ENCODE measurements at regions not wholly inside any gene's neighbourhood (a gene's known extent, or its start where the extent isn't known, plus 50 kb on each side); places are given as distances from the start of the nearest gene placed in this dataset.

DNA sequence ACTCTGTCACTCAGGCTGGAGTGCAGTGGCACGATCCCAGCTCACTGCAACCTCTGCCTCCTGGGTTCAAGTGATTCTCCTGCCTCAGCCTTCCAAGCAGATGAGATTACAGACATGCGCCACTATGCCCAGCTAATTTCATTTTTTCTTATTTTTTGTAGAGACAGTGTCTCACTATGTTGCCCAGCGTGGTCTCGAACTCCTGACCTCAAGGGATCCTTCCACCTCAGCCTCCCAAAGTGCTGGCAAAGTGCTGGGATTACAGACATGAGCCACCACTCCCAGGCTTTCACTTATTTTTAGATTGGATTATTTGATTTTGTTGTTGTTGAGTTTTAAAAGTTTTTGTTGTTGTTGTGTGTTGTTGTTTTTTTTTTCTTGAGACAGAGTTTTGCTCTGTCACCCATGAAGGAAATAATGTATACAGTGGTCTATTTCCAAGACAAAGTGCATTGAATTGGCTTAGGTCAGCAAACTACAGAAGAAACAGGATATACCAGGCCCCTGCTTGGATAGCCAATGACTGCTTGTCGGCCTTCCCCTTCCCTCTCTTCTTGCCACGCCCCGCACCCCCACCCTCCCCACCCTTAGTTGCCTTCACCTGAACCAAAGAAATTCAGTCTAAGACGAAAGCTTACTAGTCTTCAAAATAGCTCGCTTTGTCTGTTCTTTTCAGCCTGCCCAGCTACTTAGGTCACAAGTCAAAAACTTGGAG is 91.8 kb upstream of the CLDN5 start:
- in situ Hi-C loops (cut with HindIII; ENCODE audit: low pct_unique_long_range_greater_than_20kb, low sequenced_read_pairs) = no loop called here
- Histone ChIP-seq H3K4me3 (ENCODE audit: low read depth in 2 of 2, low read length in 2 of 2) (no peak overlapping the region), H3K9me3 (ENCODE audit: control insufficient read depth, insufficient read depth, low read depth, low read length) (no peaks in the 10 kb centered on the region), H3K27ac (ENCODE audit: low read length) (no peak overlapping the region), H3K4me1 (ENCODE audit: control insufficient read depth, insufficient read depth, low read length) (no peaks in the 10 kb centered on the region), H3K36me3 (ENCODE audit: control insufficient read depth, insufficient read depth, low read length) (no peaks in the 10 kb centered on the region), H3K27me3 (ENCODE audit: control insufficient read depth, insufficient read depth, low read length) (no peaks in the 10 kb centered on the region)
- intact Hi-C loops (cut with micrococcal nuclease; ENCODE audit: unreplicated experiment) = no loop called here
- DNase-seq (ENCODE audit: low read depth, low spot score) = no peak
- POLR2A ChIA-PET = interaction anchor here (0.7 kb wide), 1 partner anchor 16 kb away, joined by 7 read pairs; no protein-coding TSS in a partner anchor
- TF ChIP-seq SIN3A (IDR thresholded peaks at IDR 0.05; ENCODE audit: borderline replicate concordance, insufficient read depth, low read depth, low read length) (no peak), TCF7L2 (IDR thresholded peaks at IDR 0.05; ENCODE audit: low read depth, low read length) (no peak), POLR2AphosphoS5 (IDR thresholded peaks at IDR 0.05; ENCODE audit: low read depth, low read length) (no peak)
- TF ChIP-seq, protein P1, sequence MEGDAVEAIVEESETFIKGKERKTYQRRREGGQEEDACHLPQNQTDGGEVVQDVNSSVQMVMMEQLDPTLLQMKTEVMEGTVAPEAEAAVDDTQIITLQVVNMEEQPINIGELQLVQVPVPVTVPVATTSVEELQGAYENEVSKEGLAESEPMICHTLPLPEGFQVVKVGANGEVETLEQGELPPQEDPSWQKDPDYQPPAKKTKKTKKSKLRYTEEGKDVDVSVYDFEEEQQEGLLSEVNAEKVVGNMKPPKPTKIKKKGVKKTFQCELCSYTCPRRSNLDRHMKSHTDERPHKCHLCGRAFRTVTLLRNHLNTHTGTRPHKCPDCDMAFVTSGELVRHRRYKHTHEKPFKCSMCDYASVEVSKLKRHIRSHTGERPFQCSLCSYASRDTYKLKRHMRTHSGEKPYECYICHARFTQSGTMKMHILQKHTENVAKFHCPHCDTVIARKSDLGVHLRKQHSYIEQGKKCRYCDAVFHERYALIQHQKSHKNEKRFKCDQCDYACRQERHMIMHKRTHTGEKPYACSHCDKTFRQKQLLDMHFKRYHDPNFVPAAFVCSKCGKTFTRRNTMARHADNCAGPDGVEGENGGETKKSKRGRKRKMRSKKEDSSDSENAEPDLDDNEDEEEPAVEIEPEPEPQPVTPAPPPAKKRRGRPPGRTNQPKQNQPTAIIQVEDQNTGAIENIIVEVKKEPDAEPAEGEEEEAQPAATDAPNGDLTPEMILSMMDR (IDR thresholded peaks at IDR 0.05) = no peak
- TF ChIP-seq, protein P2, sequence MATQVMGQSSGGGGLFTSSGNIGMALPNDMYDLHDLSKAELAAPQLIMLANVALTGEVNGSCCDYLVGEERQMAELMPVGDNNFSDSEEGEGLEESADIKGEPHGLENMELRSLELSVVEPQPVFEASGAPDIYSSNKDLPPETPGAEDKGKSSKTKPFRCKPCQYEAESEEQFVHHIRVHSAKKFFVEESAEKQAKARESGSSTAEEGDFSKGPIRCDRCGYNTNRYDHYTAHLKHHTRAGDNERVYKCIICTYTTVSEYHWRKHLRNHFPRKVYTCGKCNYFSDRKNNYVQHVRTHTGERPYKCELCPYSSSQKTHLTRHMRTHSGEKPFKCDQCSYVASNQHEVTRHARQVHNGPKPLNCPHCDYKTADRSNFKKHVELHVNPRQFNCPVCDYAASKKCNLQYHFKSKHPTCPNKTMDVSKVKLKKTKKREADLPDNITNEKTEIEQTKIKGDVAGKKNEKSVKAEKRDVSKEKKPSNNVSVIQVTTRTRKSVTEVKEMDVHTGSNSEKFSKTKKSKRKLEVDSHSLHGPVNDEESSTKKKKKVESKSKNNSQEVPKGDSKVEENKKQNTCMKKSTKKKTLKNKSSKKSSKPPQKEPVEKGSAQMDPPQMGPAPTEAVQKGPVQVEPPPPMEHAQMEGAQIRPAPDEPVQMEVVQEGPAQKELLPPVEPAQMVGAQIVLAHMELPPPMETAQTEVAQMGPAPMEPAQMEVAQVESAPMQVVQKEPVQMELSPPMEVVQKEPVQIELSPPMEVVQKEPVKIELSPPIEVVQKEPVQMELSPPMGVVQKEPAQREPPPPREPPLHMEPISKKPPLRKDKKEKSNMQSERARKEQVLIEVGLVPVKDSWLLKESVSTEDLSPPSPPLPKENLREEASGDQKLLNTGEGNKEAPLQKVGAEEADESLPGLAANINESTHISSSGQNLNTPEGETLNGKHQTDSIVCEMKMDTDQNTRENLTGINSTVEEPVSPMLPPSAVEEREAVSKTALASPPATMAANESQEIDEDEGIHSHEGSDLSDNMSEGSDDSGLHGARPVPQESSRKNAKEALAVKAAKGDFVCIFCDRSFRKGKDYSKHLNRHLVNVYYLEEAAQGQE (IDR thresholded peaks at IDR 0.05; ENCODE audit: insufficient read depth in 1 of 2, low read depth in 2 of 2, low read length in 1 of 2) = no peak
- ATAC-seq = no peak
- BruUV-seq (replicated peaks) = no TSS peak
- CTCF ChIA-PET = no interaction called here

DNA sequence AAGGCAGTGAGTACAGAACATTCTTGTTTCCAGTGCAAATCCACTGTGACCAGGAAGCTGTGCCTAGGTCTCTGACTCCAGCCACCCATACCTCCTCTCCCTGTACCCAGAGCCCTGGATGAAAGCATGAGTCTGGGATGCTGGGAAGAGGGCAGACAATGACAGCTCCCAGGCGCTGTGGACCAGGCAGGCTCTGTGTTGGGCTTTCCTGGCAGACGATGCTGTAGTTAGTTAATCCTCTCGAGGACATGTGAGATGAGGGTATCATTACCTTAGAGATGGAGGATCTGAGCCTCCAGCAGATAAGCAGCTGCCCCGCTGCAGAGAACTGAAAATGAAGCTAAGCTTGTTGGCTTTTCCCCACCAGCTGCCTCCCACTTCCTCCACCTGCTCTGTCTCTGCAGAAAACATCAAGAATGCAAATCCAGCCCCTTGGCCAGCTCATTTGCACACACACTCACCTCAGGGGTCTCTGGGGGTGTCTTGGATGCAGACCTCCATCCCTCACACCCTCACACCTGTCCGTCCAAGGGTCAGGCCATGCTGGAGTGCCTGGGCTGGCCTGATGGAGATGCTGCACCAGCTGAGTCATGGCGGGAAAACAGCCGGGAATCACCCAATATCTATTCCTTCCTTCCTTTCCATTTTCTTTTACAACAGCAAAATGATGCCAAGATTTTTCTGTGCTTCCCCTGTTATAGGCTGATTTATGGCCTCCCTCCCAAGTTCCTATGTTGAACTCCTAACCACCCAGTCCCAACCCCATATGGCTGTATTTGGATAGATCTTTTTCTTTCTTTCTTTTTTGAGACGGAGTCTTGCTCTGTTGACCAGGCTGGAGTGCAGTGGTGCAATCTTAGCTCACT is 94.9 kb upstream of the SEPTIN5 start:
- H3K4me1 ChIP-seq (ENCODE audit: control insufficient read depth, insufficient read depth, low read length) = no peaks in the 10 kb centered on the region
- POLR2A ChIA-PET = no interaction called here

More for the DNA sequence above, 94.9 kb upstream of the SEPTIN5 start:
- Histone ChIP-seq H3K36me3 (ENCODE audit: control insufficient read depth, insufficient read depth, low read length) (no peaks in the 10 kb centered on the region), H3K27me3 (ENCODE audit: control insufficient read depth, insufficient read depth, low read length) (no peaks in the 10 kb centered on the region), H3K9me3 (ENCODE audit: control insufficient read depth, insufficient read depth, low read depth, low read length) (no peaks in the 10 kb centered on the region), H3K4me3 (ENCODE audit: low read depth in 2 of 2, low read length in 2 of 2) (no peak overlapping the region), H3K27ac (ENCODE audit: low read length) (no peak overlapping the region)
- in situ Hi-C loops (cut with HindIII; ENCODE audit: low pct_unique_long_range_greater_than_20kb, low sequenced_read_pairs) (no loop called here), intact Hi-C loops (cut with micrococcal nuclease; ENCODE audit: unreplicated experiment) (loop anchor here (10.0 kb wide), 1 partner anchor 95 kb away; the partner anchor contains the start of gene CLDN5)
- CTCF ChIA-PET = no interaction called here
- ATAC-seq = no peak
- no TSS peak for BruUV-seq (replicated peaks)
- TF ChIP-seq POLR2AphosphoS5 (IDR thresholded peaks at IDR 0.05; ENCODE audit: low read depth, low read length) (no peak), TCF7L2 (IDR thresholded peaks at IDR 0.05; ENCODE audit: low read depth, low read length) (no peak), SIN3A (IDR thresholded peaks at IDR 0.05; ENCODE audit: borderline replicate concordance, insufficient read depth, low read depth, low read length) (no peak)
- TF ChIP-seq, protein P2 (IDR thresholded peaks at IDR 0.05; ENCODE audit: insufficient read depth in 1 of 2, low read depth in 2 of 2, low read length in 1 of 2) = no peak
- TF ChIP-seq, protein P1 (IDR thresholded peaks at IDR 0.05) = no peak
- no peak for DNase-seq (ENCODE audit: low read depth, low spot score)

Measured in Panc1 (cell line).